Endodermal cell (in vitro differentiated cells): ENCODE measurements at regions not wholly inside any gene's neighbourhood (a gene's known extent, or its start where the extent isn't known, plus 50 kb on each side); places are given as distances from the start of the nearest gene placed in this dataset.

Experiments
- DNase-seq: peaks from one replicate; pipeline ENCODE4 v3.0.0-alpha.2; 2017
- H3K27ac ChIP-seq: 2 replicates; pipeline ENCODE4 v1.5.1; 2013; ENCODE audit warnings: mild to moderate bottlenecking, low read depth, low read length, moderate library complexity
- H3K27me3 ChIP-seq: 2 replicates; pipeline ENCODE4 v1.6.1; 2013; ENCODE audit warnings: mild to moderate bottlenecking, low read length, moderate library complexity; ENCODE audit not compliant: insufficient read depth, control insufficient read depth, poor library complexity, severe bottlenecking
- H3K36me3 ChIP-seq: 2 replicates; pipeline ENCODE4 v1.7.0; 2013; ENCODE audit warnings: mild to moderate bottlenecking, low read length, moderate library complexity; ENCODE audit not compliant: control insufficient read depth, insufficient read depth
- H3K4me1 ChIP-seq: one replicate; pipeline ENCODE4 v1.7.0; 2013; ENCODE audit warnings: low read length; ENCODE audit not compliant: control insufficient read depth, insufficient read depth
- H3K4me3 ChIP-seq: 2 replicates; pipeline ENCODE4 v1.5.1; 2013; ENCODE audit warnings: mild to moderate bottlenecking, low read length, moderate library complexity
- H3K9ac ChIP-seq: 2 replicates; pipeline ENCODE4 v1.6.1; 2013; ENCODE audit warnings: mild to moderate bottlenecking, low read length, moderate library complexity; ENCODE audit not compliant: poor library complexity, severe bottlenecking; ENCODE audit errors: extremely low read depth
- H3K9me3 ChIP-seq: 2 replicates; pipeline ENCODE4 v1.6.1; 2013; ENCODE audit warnings: mild to moderate bottlenecking, low read length, moderate library complexity; ENCODE audit not compliant: control insufficient read depth
- H3K27ac Mint-ChIP-seq: 2 replicates; pipeline ENCODE4 v1.8.0; 2020; ENCODE audit warnings: mixed read lengths
- H3K27me3 Mint-ChIP-seq: 2 replicates; pipeline ENCODE4 v1.8.0; 2021; ENCODE audit warnings: mild to moderate bottlenecking, mixed read lengths; ENCODE audit not compliant: insufficient read depth
- H3K36me3 Mint-ChIP-seq: 2 replicates; pipeline ENCODE4 v1.8.0; 2020; ENCODE audit warnings: low read depth, mixed read lengths
- H3K4me1 Mint-ChIP-seq: 2 replicates; pipeline ENCODE4 v1.8.0; 2020; ENCODE audit warnings: mixed read lengths
- H3K4me3 Mint-ChIP-seq: 2 replicates; pipeline ENCODE4 v1.8.0; 2020; ENCODE audit warnings: mild to moderate bottlenecking, moderate library complexity, mixed read lengths
- H3K9me3 Mint-ChIP-seq: 2 replicates; pipeline ENCODE4 v1.8.0; 2020; ENCODE audit warnings: mild to moderate bottlenecking, mixed read lengths
- CTCF ChIP-seq: fragments of 200-600 bp; sonication (generic); conservative IDR thresholded peaks from 2 replicates; pipeline ENCODE4 v1.5.0; 2021; ENCODE audit warnings: antibody characterized with exemption, mild to moderate bottlenecking
- WGBS, 2 experiments: methylation state at CpG; one replicate each; pipeline versions ENCODE4 v1.1.5 to v1.1.7; 2013; ENCODE audit warnings: missing lambda C conversion rate in 2 of 2, mixed read lengths in 1 of 2; ENCODE audit not compliant: insufficient coverage in 1 of 2, insufficient read length in 1 of 2; 5-methylcytosine and 5-hydroxymethylcytosine counted together

DNA sequence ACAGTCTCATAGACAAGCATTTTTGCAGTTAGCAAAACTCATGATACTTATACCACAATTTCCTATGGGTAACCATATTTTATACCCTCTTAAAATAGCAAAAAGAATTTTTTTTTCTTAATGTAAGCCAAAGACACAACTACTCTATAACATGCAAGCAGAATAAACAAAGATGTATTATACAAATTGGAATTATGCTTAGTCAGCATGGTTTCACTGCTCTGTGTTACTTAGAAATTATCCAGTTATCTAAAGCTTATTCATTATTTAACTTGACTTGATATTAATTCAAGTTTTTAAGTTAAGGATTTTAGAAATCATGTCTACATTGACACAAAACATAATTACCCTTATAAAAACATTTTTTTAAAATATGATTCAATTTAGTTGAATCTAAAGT lies 449.8 kb upstream of the CDH2 start:
- no peak for TF ChIP-seq CTCF
- H3K4me3 Mint-ChIP-seq: no peak overlapping the region
- Histone ChIP-seq H3K4me3 (no peak overlapping the region), H3K4me1 (no peaks in the 10 kb centered on the region), H3K27me3 (no peaks in the 10 kb centered on the region), H3K9me3 (no peaks in the 10 kb centered on the region), H3K36me3 (no peaks in the 10 kb centered on the region), H3K27ac (no peak overlapping the region), H3K9ac (no peak overlapping the region)
- H3K27ac Mint-ChIP-seq: no peak overlapping the region
- no peaks in the 10 kb centered on the region for H3K4me1 Mint-ChIP-seq
- H3K27me3 Mint-ChIP-seq: no peaks in the 10 kb centered on the region
- no peaks in the 10 kb centered on the region for H3K9me3 Mint-ChIP-seq
- no peak for DNase-seq
- no peaks in the 10 kb centered on the region for H3K36me3 Mint-ChIP-seq

GRCh38 chr18:28607991-28608390 lies 431.1 kb upstream of the CDH2 start:
- H3K9me3 ChIP-seq: no peaks in the 10 kb centered on the region
- no peak for TF ChIP-seq CTCF
- H3K36me3 ChIP-seq: no peaks in the 10 kb centered on the region
- Mint-ChIP-seq H3K27ac (no peak overlapping the region), H3K4me3 (no peak overlapping the region), H3K9me3 (no peaks in the 10 kb centered on the region), H3K4me1 (no peaks in the 10 kb centered on the region), H3K27me3 (no peaks in the 10 kb centered on the region), H3K36me3 (no peaks in the 10 kb centered on the region)
- no CpG with 5 or more reads among the region's 1 CpG for WGBS, 2 experiments
- no peaks in the 10 kb centered on the region for H3K4me1 ChIP-seq
- no peak overlapping the region for H3K27ac ChIP-seq
- H3K27me3 ChIP-seq: no peaks in the 10 kb centered on the region
- no peak overlapping the region for H3K9ac ChIP-seq
- no peak for DNase-seq
- no peak overlapping the region for H3K4me3 ChIP-seq

GRCh38 chr18:28606686-28607085 lies 429.8 kb upstream of the CDH2 start:
- Histone ChIP-seq H3K27me3 (no peaks in the 10 kb centered on the region), H3K4me3 (no peak overlapping the region), H3K9me3 (no peaks in the 10 kb centered on the region), H3K4me1 (no peaks in the 10 kb centered on the region), H3K9ac (no peak overlapping the region), H3K27ac (no peak overlapping the region), H3K36me3 (no peaks in the 10 kb centered on the region)
- Mint-ChIP-seq H3K9me3 (no peaks in the 10 kb centered on the region), H3K27ac (no peak overlapping the region), H3K27me3 (no peaks in the 10 kb centered on the region), H3K4me1 (no peaks in the 10 kb centered on the region), H3K36me3 (no peaks in the 10 kb centered on the region), H3K4me3 (no peak overlapping the region)
- no peak for TF ChIP-seq CTCF
- no peak for DNase-seq
- 85 to 100% methylated on average over 1 to 2 of the region's 2 CpGs for WGBS, 2 experiments
